WERI-Rb-1 (cell line): ENCODE measurements at regions not wholly inside any gene's neighbourhood (a gene's known extent, or its start where the extent isn't known, plus 50 kb on each side); places are given as distances from the start of the nearest gene placed in this dataset.

ENCODE experiments used
- DNase-seq: peaks from one replicate; pipeline ENCODE4 v3.0.0-alpha.2; 2020
- H3K27ac ChIP-seq: fragments of 250-450 bp; sonication (Bioruptor Pico); 2 replicates; pipeline ENCODE4 v1.5.1; 2020; ENCODE audit warnings: mild to moderate bottlenecking, moderate library complexity
- H3K27me3 ChIP-seq: fragments of 250-450 bp; sonication (Bioruptor Pico); 2 replicates; pipeline ENCODE4 v1.5.1; 2021; ENCODE audit warnings: mild to moderate bottlenecking, low read depth, moderate library complexity; ENCODE audit not compliant: insufficient read depth, severe bottlenecking
- H3K36me3 ChIP-seq: fragments of 250-450 bp; sonication (Bioruptor Pico); 2 replicates; pipeline ENCODE4 v1.5.1; 2020; ENCODE audit warnings: mild to moderate bottlenecking, moderate library complexity
- H3K4me3 ChIP-seq: 2 replicates; pipeline ENCODE4 v1.5.1; 2011; ENCODE audit warnings: low read depth, mild to moderate bottlenecking, control low read depth, low read length
- H3K9me3 ChIP-seq: fragments of 250-450 bp; sonication (Bioruptor Pico); 2 replicates; pipeline ENCODE4 v1.5.1; 2021; ENCODE audit warnings: mild to moderate bottlenecking, moderate library complexity; ENCODE audit not compliant: severe bottlenecking
- CTCF ChIP-seq: IDR thresholded peaks from 2 replicates; pipeline ENCODE4 v1.5.1; 2011; ENCODE audit warnings: low read depth, mild to moderate bottlenecking, control low read depth, inconsistent platforms, low read length

DNA sequence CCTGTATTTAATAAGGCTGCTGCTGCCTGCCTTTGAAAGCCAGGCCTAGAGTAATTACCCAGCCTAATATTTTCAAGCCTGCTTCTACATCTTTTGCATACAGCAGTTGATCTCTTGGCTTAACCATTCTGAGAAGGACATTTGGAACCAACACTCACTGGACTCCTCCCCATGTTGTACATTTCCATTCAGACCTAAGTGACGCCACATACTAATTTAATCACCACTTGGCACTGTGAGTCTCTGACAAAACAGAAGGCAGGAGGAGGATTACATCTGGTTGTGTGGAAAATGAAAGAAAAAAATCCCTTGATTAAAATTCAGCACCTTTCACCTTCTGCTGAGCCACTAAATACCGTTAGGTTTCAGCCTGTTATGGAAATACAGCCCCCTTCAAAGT lies 102.2 kb upstream of the ARRDC4 start:
- no peak for TF ChIP-seq CTCF
- H3K36me3 ChIP-seq = no peaks in the 10 kb centered on the region
- no peak for DNase-seq
- H3K27ac ChIP-seq = no peak overlapping the region
- no peaks in the 10 kb centered on the region for H3K9me3 ChIP-seq
- peaks cover 31% of the 10 kb centered on the region for H3K27me3 ChIP-seq
- H3K4me3 ChIP-seq = no peak overlapping the region

GRCh38 chr15:97861529-97862260 lies 98.8 kb upstream of the ARRDC4 start:
- no peak for DNase-seq
- H3K36me3 ChIP-seq = no peaks in the 10 kb centered on the region
- H3K27me3 ChIP-seq = peaks cover 34% of the 10 kb centered on the region
- TF ChIP-seq CTCF = no peak
- no peaks in the 10 kb centered on the region for H3K9me3 ChIP-seq
- H3K4me3 ChIP-seq = no peak overlapping the region
- H3K27ac ChIP-seq = no peak overlapping the region

- Histone ChIP-seq H3K36me3 (no peaks in the 10 kb centered on the region), H3K9me3 (no peaks in the 10 kb centered on the region), H3K27me3 (peaks cover 38% of the 10 kb centered on the region), H3K27ac (no peak overlapping the region), H3K4me3 (no peak overlapping the region)
- DNase-seq = no peak
- no peak for TF ChIP-seq CTCF
Measured at GRCh38 chr15:97866959-97867358, 93.5 kb upstream of the ARRDC4 start.

DNA sequence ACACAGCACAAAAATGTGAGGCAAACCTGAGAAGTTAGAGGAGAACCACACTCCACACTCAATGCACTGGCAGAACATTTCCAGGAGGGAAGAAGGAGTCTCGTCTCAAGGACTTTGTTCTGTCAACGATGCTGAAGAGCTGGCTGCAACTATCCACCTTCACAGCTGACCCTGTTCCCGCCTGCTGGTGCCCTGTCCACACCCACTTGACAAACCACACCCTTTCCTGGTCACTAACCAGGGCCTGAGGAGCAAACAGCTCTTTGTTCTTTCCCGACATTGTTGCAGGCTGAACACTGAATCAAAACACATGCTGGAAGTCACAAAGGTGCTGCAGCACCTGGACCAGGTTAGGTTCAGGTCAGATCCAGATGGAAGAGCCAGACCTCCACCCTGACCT lies 92.6 kb upstream of the ARRDC4 start:
- Histone ChIP-seq H3K27ac (no peak overlapping the region), H3K36me3 (no peaks in the 10 kb centered on the region), H3K4me3 (no peak overlapping the region), H3K27me3 (peaks cover 44% of the 10 kb centered on the region), H3K9me3 (no peaks in the 10 kb centered on the region)
- DNase-seq = no peak
- no peak for TF ChIP-seq CTCF

DNA sequence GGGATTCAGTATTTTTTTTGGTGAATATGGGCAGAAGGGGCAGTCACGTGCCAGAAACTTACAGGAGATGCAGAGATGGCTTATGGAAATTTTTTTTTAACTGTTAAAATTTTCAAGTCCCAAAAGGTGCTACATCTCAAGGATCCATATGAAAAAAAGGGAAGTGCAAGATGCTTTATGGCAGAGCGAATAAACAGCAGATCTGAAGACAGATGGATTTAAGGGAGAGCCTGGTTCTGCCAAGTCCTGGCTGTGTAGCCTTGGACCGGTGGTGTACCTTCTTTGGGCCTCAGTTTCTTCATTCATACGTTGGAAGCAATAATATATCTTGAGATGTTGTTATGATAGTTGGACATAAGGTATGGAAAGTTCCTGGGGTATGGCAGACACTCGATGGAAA lies 91.5 kb upstream of the ARRDC4 start:
- peaks cover 54% of the 10 kb centered on the region for H3K27me3 ChIP-seq
- TF ChIP-seq CTCF = no peak
- no peaks in the 10 kb centered on the region for H3K36me3 ChIP-seq
- no peaks in the 10 kb centered on the region for H3K9me3 ChIP-seq
- no peak for DNase-seq
- H3K27ac ChIP-seq = no peak overlapping the region
- H3K4me3 ChIP-seq = no peak overlapping the region

- Histone ChIP-seq H3K9me3 (peaks cover 2% of the 10 kb centered on the region), H3K27me3 (peaks cover 65% of the 10 kb centered on the region), H3K27ac (no peak overlapping the region), H3K4me3 (no peak overlapping the region), H3K36me3 (no peaks in the 10 kb centered on the region)
- no peak for DNase-seq
- TF ChIP-seq CTCF = no peak
Measured at GRCh38 chr15:97870771-97871170, 89.7 kb upstream of the ARRDC4 start.
